Hypothalamus (tissue), 51 donors: ENCODE measurements at regions not wholly inside any gene's neighbourhood (a gene's known extent, or its start where the extent isn't known, plus 50 kb on each side); places are given as distances from the start of the nearest gene placed in this dataset.
"Not testable (repeated sequence)": the region's sequence is repeated elsewhere in the genome, so short reads cannot be mapped to it uniquely, and the experiment has no call there.

Experiments used
- DNase-seq, 51 donors: peaks; one replicate each; lab custom pipeline; 2025; lab: John Stamatoyannopoulos, UW

- no peak for DNase-seq
Measured at GRCh38 chr2:88396209-88396608, 56.3 kb downstream of the FOXI3 start.

- no peak for DNase-seq
Measured at GRCh38 chr2:88377641-88377991, 74.9 kb downstream of the FOXI3 start.

GRCh38 chr2:88372042-88372441 lies 80.5 kb downstream of the FOXI3 start:
- no peak for DNase-seq

- DNase-seq, result not testable (repeated sequence)
Measured at GRCh38 chr2:88365408-88365807, 87.1 kb downstream of the FOXI3 start.

- no peak for DNase-seq
Measured at GRCh38 chr2:88355486-88355885, 97.0 kb downstream of the FOXI3 start.

GRCh38 chr2:88351249-88351601 lies 101.3 kb downstream of the FOXI3 start:
- no peak for DNase-seq

- DNase-seq, result peak in 18 of 51 donors; percentile 1 to 29 (median 6)
Measured at GRCh38 chr2:88350331-88351248, 101.9 kb downstream of the FOXI3 start.

- DNase-seq, result no peak
Measured at GRCh38 chr2:88345842-88346241, 106.7 kb downstream of the FOXI3 start.

GRCh38 chr2:88342749-88343148 lies 109.7 kb downstream of the FOXI3 start:
- no peak for DNase-seq

- no peak for DNase-seq
Measured at GRCh38 chr2:88334418-88334817, 118.1 kb downstream of the FOXI3 start.

GRCh38 chr2:88331239-88331638 lies 121.3 kb downstream of the FOXI3 start:
- DNase-seq, result no peak

GRCh38 chr2:88329815-88330603 lies 122.5 kb downstream of the FOXI3 start:
- DNase-seq, result no peak

GRCh38 chr2:88321449-88322248 lies 130.8 kb downstream of the FOXI3 start:
- no peak for DNase-seq

- no peak for DNase-seq
Measured at GRCh38 chr2:88320076-88320773, 132.3 kb downstream of the FOXI3 start.

GRCh38 chr2:88318956-88319330 lies 133.6 kb downstream of the FOXI3 start:
- DNase-seq, result no peak

GRCh38 chr2:88318071-88318955 lies 134.2 kb downstream of the FOXI3 start:
- no peak for DNase-seq

GRCh38 chr2:88310787-88311186 lies 140.6 kb downstream of the THNSL2 start:
- DNase-seq, result no peak

GRCh38 chr2:88307817-88308216 lies 137.7 kb downstream of the THNSL2 start:
- no peak for DNase-seq

- no peak for DNase-seq
Measured at GRCh38 chr2:88303865-88304264, 133.7 kb downstream of the THNSL2 start.
